ENCODE measurements at regions not wholly inside any gene's neighbourhood (a gene's known extent, or its start where the extent isn't known, plus 50 kb on each side); places are given as distances from the start of the nearest gene placed in this dataset.

GRCh38 chr12:115421350-115421749 is 737.4 kb upstream of the TBX3 start:
- peaks cover 0 to 2% of the 10 kb centered on the region in 2 donors for H3K27me3 ChIP-seq (ENCODE audit: control insufficient read depth in 1 of 2, insufficient read depth in 2 of 2, low read length in 2 of 2)
- H3K4me1 ChIP-seq (ENCODE audit: control insufficient read depth in 2 of 2, insufficient read depth in 2 of 2, low read length in 1 of 2), result no peaks in the 10 kb centered on the region
- H3K27ac ChIP-seq (ENCODE audit: low read depth in 2 of 2, low read length in 1 of 2), result no peak overlapping the region
- H3K4me3 ChIP-seq (ENCODE audit: low read depth in 1 of 2, low read length in 2 of 2), result no peak overlapping the region
- 78 to 92% methylated on average over 1 of the region's 1 CpG for WGBS, 2 donors
- H3K36me3 ChIP-seq (ENCODE audit: control insufficient read depth in 2 of 2, insufficient read depth in 2 of 2, low read length in 1 of 2), result no peaks in the 10 kb centered on the region
- no peaks in the 10 kb centered on the region for H3K9me3 ChIP-seq (ENCODE audit: control insufficient read depth in 2 of 2, insufficient read depth in 1 of 2, low read depth in 1 of 2, low read length in 1 of 2)

- Histone ChIP-seq H3K27ac (ENCODE audit: low read depth in 2 of 2, low read length in 1 of 2) (no peak overlapping the region), H3K4me1 (ENCODE audit: control insufficient read depth in 2 of 2, insufficient read depth in 2 of 2, low read length in 1 of 2) (no peaks in the 10 kb centered on the region), H3K4me3 (ENCODE audit: low read depth in 1 of 2, low read length in 2 of 2) (no peak overlapping the region), H3K27me3 (ENCODE audit: control insufficient read depth in 1 of 2, insufficient read depth in 2 of 2, low read length in 2 of 2) (no peaks in the 10 kb centered on the region), H3K9me3 (ENCODE audit: control insufficient read depth in 2 of 2, insufficient read depth in 1 of 2, low read depth in 1 of 2, low read length in 1 of 2) (no peaks in the 10 kb centered on the region), H3K36me3 (ENCODE audit: control insufficient read depth in 2 of 2, insufficient read depth in 2 of 2, low read length in 1 of 2) (no peaks in the 10 kb centered on the region)
- 88 to 91% methylated on average over 1 of the region's 1 CpG for WGBS, 2 donors
Observed at GRCh38 chr12:115419145-115419646, 735.2 kb upstream of the TBX3 start.

GRCh38 chr12:115417610-115418009 is 733.6 kb upstream of the TBX3 start:
- no peaks in the 10 kb centered on the region for H3K36me3 ChIP-seq (ENCODE audit: control insufficient read depth in 2 of 2, insufficient read depth in 2 of 2, low read length in 1 of 2)
- no peaks in the 10 kb centered on the region for H3K4me1 ChIP-seq (ENCODE audit: control insufficient read depth in 2 of 2, insufficient read depth in 2 of 2, low read length in 1 of 2)
- H3K9me3 ChIP-seq (ENCODE audit: control insufficient read depth in 2 of 2, insufficient read depth in 1 of 2, low read depth in 1 of 2, low read length in 1 of 2), result no peaks in the 10 kb centered on the region
- no peak overlapping the region for H3K27ac ChIP-seq (ENCODE audit: low read depth in 2 of 2, low read length in 1 of 2)
- no peak overlapping the region for H3K4me3 ChIP-seq (ENCODE audit: low read depth in 1 of 2, low read length in 2 of 2)
- 85% methylated on average over 2 of the region's 2 CpGs for WGBS, 2 donors
- H3K27me3 ChIP-seq (ENCODE audit: control insufficient read depth in 1 of 2, insufficient read depth in 2 of 2, low read length in 2 of 2), result no peaks in the 10 kb centered on the region

- Histone ChIP-seq H3K27ac (ENCODE audit: low read depth in 2 of 2, low read length in 1 of 2) (no peak overlapping the region), H3K9me3 (ENCODE audit: control insufficient read depth in 2 of 2, insufficient read depth in 1 of 2, low read depth in 1 of 2, low read length in 1 of 2) (no peaks in the 10 kb centered on the region), H3K4me3 (ENCODE audit: low read depth in 1 of 2, low read length in 2 of 2) (no peak overlapping the region), H3K4me1 (ENCODE audit: control insufficient read depth in 2 of 2, insufficient read depth in 2 of 2, low read length in 1 of 2) (no peaks in the 10 kb centered on the region), H3K36me3 (ENCODE audit: control insufficient read depth in 2 of 2, insufficient read depth in 2 of 2, low read length in 1 of 2) (no peaks in the 10 kb centered on the region), H3K27me3 (ENCODE audit: control insufficient read depth in 1 of 2, insufficient read depth in 2 of 2, low read length in 2 of 2) (no peaks in the 10 kb centered on the region)
Observed at GRCh38 chr12:115416869-115417268, 732.9 kb upstream of the TBX3 start.

GRCh38 chr12:115413626-115414025 is 729.7 kb upstream of the TBX3 start:
- H3K4me3 ChIP-seq (ENCODE audit: low read depth in 1 of 2, low read length in 2 of 2), result no peak overlapping the region
- no peaks in the 10 kb centered on the region for H3K4me1 ChIP-seq (ENCODE audit: control insufficient read depth in 2 of 2, insufficient read depth in 2 of 2, low read length in 1 of 2)
- 82 to 87% methylated on average over 3 of the region's 3 CpGs for WGBS, 2 donors
- H3K36me3 ChIP-seq (ENCODE audit: control insufficient read depth in 2 of 2, insufficient read depth in 2 of 2, low read length in 1 of 2), result no peaks in the 10 kb centered on the region
- no peak overlapping the region for H3K27ac ChIP-seq (ENCODE audit: low read depth in 2 of 2, low read length in 1 of 2)
- no peaks in the 10 kb centered on the region for H3K27me3 ChIP-seq (ENCODE audit: control insufficient read depth in 1 of 2, insufficient read depth in 2 of 2, low read length in 2 of 2)
- no peaks in the 10 kb centered on the region for H3K9me3 ChIP-seq (ENCODE audit: control insufficient read depth in 2 of 2, insufficient read depth in 1 of 2, low read depth in 1 of 2, low read length in 1 of 2)

- Histone ChIP-seq H3K4me1 (ENCODE audit: control insufficient read depth in 2 of 2, insufficient read depth in 2 of 2, low read length in 1 of 2) (no peaks in the 10 kb centered on the region), H3K27me3 (ENCODE audit: control insufficient read depth in 1 of 2, insufficient read depth in 2 of 2, low read length in 2 of 2) (no peaks in the 10 kb centered on the region), H3K4me3 (ENCODE audit: low read depth in 1 of 2, low read length in 2 of 2) (no peak overlapping the region), H3K36me3 (ENCODE audit: control insufficient read depth in 2 of 2, insufficient read depth in 2 of 2, low read length in 1 of 2) (no peaks in the 10 kb centered on the region), H3K9me3 (ENCODE audit: control insufficient read depth in 2 of 2, insufficient read depth in 1 of 2, low read depth in 1 of 2, low read length in 1 of 2) (no peaks in the 10 kb centered on the region), H3K27ac (ENCODE audit: low read depth in 2 of 2, low read length in 1 of 2) (no peak overlapping the region)
- WGBS, 2 donors, result 77 to 78% methylated on average over 3 of the region's 3 CpGs
Observed at GRCh38 chr12:115412831-115413230, 728.9 kb upstream of the TBX3 start.

- Histone ChIP-seq H3K27ac (ENCODE audit: low read depth in 2 of 2, low read length in 1 of 2) (no peak overlapping the region), H3K36me3 (ENCODE audit: control insufficient read depth in 2 of 2, insufficient read depth in 2 of 2, low read length in 1 of 2) (no peaks in the 10 kb centered on the region), H3K4me3 (ENCODE audit: low read depth in 1 of 2, low read length in 2 of 2) (no peak overlapping the region), H3K4me1 (ENCODE audit: control insufficient read depth in 2 of 2, insufficient read depth in 2 of 2, low read length in 1 of 2) (no peaks in the 10 kb centered on the region), H3K27me3 (ENCODE audit: control insufficient read depth in 1 of 2, insufficient read depth in 2 of 2, low read length in 2 of 2) (no peaks in the 10 kb centered on the region), H3K9me3 (ENCODE audit: control insufficient read depth in 2 of 2, insufficient read depth in 1 of 2, low read depth in 1 of 2, low read length in 1 of 2) (no peaks in the 10 kb centered on the region)
- 77% methylated on average over 7 of the region's 7 CpGs for WGBS, 2 donors
Observed at GRCh38 chr12:115411121-115411520, 727.1 kb upstream of the TBX3 start.

- Histone ChIP-seq H3K4me3 (ENCODE audit: low read depth in 1 of 2, low read length in 2 of 2) (no peak overlapping the region), H3K4me1 (ENCODE audit: control insufficient read depth in 2 of 2, insufficient read depth in 2 of 2, low read length in 1 of 2) (no peaks in the 10 kb centered on the region), H3K9me3 (ENCODE audit: control insufficient read depth in 2 of 2, insufficient read depth in 1 of 2, low read depth in 1 of 2, low read length in 1 of 2) (peaks cover 0 to 2% of the 10 kb centered on the region in 2 donors), H3K27me3 (ENCODE audit: control insufficient read depth in 1 of 2, insufficient read depth in 2 of 2, low read length in 2 of 2) (no peaks in the 10 kb centered on the region), H3K36me3 (ENCODE audit: control insufficient read depth in 2 of 2, insufficient read depth in 2 of 2, low read length in 1 of 2) (no peaks in the 10 kb centered on the region), H3K27ac (ENCODE audit: low read depth in 2 of 2, low read length in 1 of 2) (no peak overlapping the region)
- 87 to 95% methylated on average over 3 of the region's 3 CpGs for WGBS, 2 donors
Observed at GRCh38 chr12:115408642-115409041, 724.7 kb upstream of the TBX3 start.

- Histone ChIP-seq H3K27ac (ENCODE audit: low read depth in 2 of 2, low read length in 1 of 2) (no peak overlapping the region), H3K9me3 (ENCODE audit: control insufficient read depth in 2 of 2, insufficient read depth in 1 of 2, low read depth in 1 of 2, low read length in 1 of 2) (peaks cover 0 to 2% of the 10 kb centered on the region in 2 donors), H3K4me3 (ENCODE audit: low read depth in 1 of 2, low read length in 2 of 2) (no peak overlapping the region), H3K36me3 (ENCODE audit: control insufficient read depth in 2 of 2, insufficient read depth in 2 of 2, low read length in 1 of 2) (no peaks in the 10 kb centered on the region), H3K4me1 (ENCODE audit: control insufficient read depth in 2 of 2, insufficient read depth in 2 of 2, low read length in 1 of 2) (no peaks in the 10 kb centered on the region), H3K27me3 (ENCODE audit: control insufficient read depth in 1 of 2, insufficient read depth in 2 of 2, low read length in 2 of 2) (no peaks in the 10 kb centered on the region)
Observed at GRCh38 chr12:115407723-115408122, 723.7 kb upstream of the TBX3 start.

- Histone ChIP-seq H3K36me3 (ENCODE audit: control insufficient read depth in 2 of 2, insufficient read depth in 2 of 2, low read length in 1 of 2) (no peaks in the 10 kb centered on the region), H3K4me3 (ENCODE audit: low read depth in 1 of 2, low read length in 2 of 2) (no peak overlapping the region), H3K27ac (ENCODE audit: low read depth in 2 of 2, low read length in 1 of 2) (no peak overlapping the region), H3K27me3 (ENCODE audit: control insufficient read depth in 1 of 2, insufficient read depth in 2 of 2, low read length in 2 of 2) (no peaks in the 10 kb centered on the region), H3K9me3 (ENCODE audit: control insufficient read depth in 2 of 2, insufficient read depth in 1 of 2, low read depth in 1 of 2, low read length in 1 of 2) (peaks cover 0 to 2% of the 10 kb centered on the region in 2 donors), H3K4me1 (ENCODE audit: control insufficient read depth in 2 of 2, insufficient read depth in 2 of 2, low read length in 1 of 2) (no peaks in the 10 kb centered on the region)
- WGBS, 2 donors, result 69 to 74% methylated on average over 6 of the region's 6 CpGs
Observed at GRCh38 chr12:115407036-115407435, 723.1 kb upstream of the TBX3 start.
